ENCODE measurements at regions not wholly inside any gene's neighbourhood (a gene's known extent, or its start where the extent isn't known, plus 50 kb on each side); places are given as distances from the start of the nearest gene placed in this dataset.

DNA sequence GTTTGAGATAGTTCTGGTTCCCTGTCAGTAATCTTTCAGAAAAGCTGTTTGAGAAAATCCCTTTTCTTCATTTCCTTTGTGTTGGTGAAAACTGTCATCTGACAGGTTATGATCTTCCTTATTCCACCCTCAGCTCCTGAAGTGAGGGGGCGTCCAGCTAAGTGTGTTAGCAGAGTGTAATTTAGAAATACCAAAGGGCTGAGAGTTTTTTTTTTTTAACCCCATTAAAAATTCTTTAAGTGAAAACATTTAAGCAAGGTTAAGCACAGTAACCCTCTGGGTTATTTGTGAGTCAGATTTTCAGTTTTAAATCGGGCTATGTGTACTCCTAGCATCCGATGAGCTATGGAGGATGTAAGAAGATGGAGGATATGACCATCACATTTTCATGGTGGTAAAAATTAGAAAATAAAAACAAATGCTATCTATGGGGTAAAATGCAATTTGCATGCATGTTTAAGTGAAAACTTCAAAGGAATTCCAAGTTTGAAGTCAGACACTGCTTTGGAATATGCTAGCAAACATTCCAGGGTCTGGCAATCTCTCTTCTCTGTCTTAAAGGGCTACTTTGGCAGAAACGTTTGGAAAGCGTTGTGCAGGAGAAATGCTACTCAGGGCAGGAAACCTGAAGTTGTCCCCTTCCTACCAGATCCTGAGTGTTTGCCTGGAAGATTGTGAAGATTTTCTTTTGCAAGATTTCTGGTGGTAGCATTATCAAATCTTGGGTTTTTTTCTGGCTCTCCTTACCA is 197.0 kb upstream of the PRICKLE1 start:
- TF ChIP-seq, protein P1, sequence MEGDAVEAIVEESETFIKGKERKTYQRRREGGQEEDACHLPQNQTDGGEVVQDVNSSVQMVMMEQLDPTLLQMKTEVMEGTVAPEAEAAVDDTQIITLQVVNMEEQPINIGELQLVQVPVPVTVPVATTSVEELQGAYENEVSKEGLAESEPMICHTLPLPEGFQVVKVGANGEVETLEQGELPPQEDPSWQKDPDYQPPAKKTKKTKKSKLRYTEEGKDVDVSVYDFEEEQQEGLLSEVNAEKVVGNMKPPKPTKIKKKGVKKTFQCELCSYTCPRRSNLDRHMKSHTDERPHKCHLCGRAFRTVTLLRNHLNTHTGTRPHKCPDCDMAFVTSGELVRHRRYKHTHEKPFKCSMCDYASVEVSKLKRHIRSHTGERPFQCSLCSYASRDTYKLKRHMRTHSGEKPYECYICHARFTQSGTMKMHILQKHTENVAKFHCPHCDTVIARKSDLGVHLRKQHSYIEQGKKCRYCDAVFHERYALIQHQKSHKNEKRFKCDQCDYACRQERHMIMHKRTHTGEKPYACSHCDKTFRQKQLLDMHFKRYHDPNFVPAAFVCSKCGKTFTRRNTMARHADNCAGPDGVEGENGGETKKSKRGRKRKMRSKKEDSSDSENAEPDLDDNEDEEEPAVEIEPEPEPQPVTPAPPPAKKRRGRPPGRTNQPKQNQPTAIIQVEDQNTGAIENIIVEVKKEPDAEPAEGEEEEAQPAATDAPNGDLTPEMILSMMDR (conservative IDR thresholded peaks at IDR 0.05; ENCODE audit: control insufficient read depth, insufficient read depth, low read depth, low read length): no peak
- DNase-seq (ENCODE audit: low read depth): no peak
- H3K4me3 ChIP-seq (ENCODE audit: control insufficient read depth, low read depth, low read length): no peak overlapping the region

DNA sequence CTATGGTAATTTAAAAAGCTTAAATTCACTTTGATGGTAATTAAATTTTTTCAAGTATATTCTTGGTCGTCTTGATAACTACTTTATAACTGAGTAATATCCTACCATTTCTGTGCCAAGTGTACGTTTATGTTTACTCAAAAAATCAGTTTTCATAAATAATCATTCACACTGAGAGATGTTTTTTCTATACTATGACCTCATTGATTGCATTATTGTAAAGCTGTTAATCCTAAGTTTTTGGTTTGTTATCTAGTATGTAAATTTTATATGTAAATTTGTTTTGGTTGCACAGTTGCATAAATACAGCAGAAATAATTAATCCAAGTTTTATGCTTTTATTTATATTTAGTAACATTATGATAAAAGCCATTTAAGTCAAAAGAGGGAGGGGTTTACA is 196.4 kb upstream of the PRICKLE1 start:
- H3K4me3 ChIP-seq (ENCODE audit: control insufficient read depth, low read depth, low read length): no peak overlapping the region
- DNase-seq (ENCODE audit: low read depth): no peak
- TF ChIP-seq, protein P1 (conservative IDR thresholded peaks at IDR 0.05; ENCODE audit: control insufficient read depth, insufficient read depth, low read depth, low read length): no peak

DNA sequence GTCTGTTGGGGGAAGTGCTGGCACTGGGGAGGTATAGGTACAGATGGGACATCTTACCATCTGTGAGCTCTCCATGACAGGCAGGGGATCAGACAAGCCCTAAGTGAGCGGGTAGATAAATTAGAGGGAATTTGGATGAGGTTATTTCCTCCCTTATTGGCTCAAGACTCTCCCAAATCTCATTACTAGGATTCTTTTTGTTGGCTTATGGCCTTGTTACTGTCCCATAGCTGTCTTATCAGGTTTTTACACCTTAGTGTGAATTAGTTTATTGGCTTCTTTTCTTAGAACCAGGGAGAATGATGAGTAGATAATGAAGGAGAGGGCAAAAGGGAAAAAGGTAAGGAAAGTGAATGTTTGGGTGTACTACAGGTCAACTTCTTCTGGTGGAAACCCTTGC is 191.1 kb upstream of the PRICKLE1 start:
- no peak for DNase-seq (ENCODE audit: low read depth)
- TF ChIP-seq, protein P1 (conservative IDR thresholded peaks at IDR 0.05; ENCODE audit: control insufficient read depth, insufficient read depth, low read depth, low read length): no peak
- no peak overlapping the region for H3K4me3 ChIP-seq (ENCODE audit: control insufficient read depth, low read depth, low read length)

DNA sequence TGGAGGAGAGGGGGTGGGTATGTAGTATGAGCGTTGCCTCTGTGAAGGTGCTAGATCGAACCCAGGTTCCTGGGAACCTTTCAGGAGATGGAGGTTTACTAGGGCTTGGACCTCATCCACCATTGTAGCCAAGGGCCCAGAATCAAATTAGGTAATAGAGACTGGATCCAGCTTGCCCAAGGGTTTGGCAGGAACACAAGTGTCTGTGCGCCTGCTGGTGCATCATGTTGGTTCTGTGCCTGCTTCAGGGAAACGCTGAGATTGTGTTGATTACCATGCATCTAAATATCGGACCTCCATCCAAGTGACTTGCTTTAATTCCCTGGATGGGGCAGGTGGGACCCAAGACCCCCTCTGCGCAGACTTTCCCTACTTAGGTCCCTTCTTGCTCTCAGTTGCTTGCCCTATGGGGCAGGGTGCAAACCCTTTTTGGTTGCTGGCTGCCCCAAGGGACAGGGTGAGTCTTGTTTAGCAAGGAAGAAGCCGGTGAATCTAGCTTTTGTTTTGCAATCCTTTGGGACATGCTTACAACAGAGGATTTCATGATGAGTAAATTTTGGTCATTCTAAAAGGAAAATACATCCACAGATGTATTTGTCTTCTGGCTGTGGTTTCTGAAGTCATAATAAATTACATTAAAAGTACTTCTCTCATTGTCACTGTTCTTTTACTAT is 189.8 kb upstream of the PRICKLE1 start:
- H3K4me3 ChIP-seq (ENCODE audit: control insufficient read depth, low read depth, low read length): no peak overlapping the region
- DNase-seq (ENCODE audit: low read depth): peak; percentile 95
- TF ChIP-seq, protein P1 (conservative IDR thresholded peaks at IDR 0.05; ENCODE audit: control insufficient read depth, insufficient read depth, low read depth, low read length): no peak

DNA sequence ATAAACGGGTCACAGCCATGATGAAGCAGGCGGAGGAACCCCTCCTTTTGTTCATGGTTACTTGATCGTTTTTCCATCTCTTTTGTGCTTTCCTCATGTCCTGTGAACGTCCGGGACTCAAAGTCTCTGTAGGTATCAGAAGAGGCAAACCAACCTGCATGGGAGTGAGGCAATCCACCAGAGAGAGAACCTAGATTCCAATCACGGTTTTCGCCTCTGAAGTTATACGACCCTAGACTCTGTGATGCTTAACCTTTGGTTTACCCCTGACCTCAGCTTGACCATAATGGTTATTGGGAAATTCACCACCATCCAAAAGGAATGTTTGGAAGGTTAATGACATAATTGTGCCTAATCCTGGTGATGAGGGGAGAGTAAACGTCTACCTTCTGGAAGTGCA is 186.8 kb upstream of the PRICKLE1 start:
- no peak overlapping the region for H3K4me3 ChIP-seq (ENCODE audit: control insufficient read depth, low read depth, low read length)
- TF ChIP-seq, protein P1 (conservative IDR thresholded peaks at IDR 0.05; ENCODE audit: control insufficient read depth, insufficient read depth, low read depth, low read length): no peak
- no peak for DNase-seq (ENCODE audit: low read depth)

DNA sequence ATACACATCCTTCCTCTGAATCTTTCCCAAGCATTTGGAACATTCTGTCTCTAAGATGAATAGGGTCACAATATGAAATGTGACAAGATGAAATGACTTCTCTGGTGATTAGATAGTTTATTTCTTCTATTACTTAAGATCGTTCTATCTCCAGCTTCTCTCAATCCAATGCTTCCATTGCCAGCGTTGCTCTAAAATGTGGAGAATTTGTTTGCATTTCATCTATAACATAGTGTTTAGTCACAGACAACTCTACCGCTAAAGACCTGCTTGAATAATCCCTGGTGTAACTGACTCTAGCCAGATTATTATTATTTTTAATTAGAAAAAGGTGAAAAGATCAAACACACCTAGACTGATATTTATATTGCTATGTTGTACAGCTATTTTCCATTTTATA is 184.7 kb upstream of the PRICKLE1 start:
- TF ChIP-seq, protein P1 (conservative IDR thresholded peaks at IDR 0.05; ENCODE audit: control insufficient read depth, insufficient read depth, low read depth, low read length): no peak
- H3K4me3 ChIP-seq (ENCODE audit: control insufficient read depth, low read depth, low read length): no peak overlapping the region
- no peak for DNase-seq (ENCODE audit: low read depth)
